ENCODE measurements at regions not wholly inside any gene's neighbourhood (a gene's known extent, or its start where the extent isn't known, plus 50 kb on each side); places are given as distances from the start of the nearest gene placed in this dataset.
A peak's percentile ranks its signal among the peaks of the same experiment; 100 is the strongest.

GRCh38 chr14:22131749-22132476, 457.1 kb downstream of the DAD1 start:
- Histone ChIP-seq H3K27me3 (ENCODE audit: control insufficient read depth, insufficient read depth, low read length) (no peaks in the 10 kb centered on the region), H3K4me3 (ENCODE audit: low read length) (no peak overlapping the region), H3K4me1 (ENCODE audit: control insufficient read depth, insufficient read depth, low read length) (no peaks in the 10 kb centered on the region), H3K9me3 (ENCODE audit: control insufficient read depth, insufficient read depth, low read length) (no peaks in the 10 kb centered on the region), H3K27ac (ENCODE audit: low read length) (no peak overlapping the region), H3K36me3 (ENCODE audit: control insufficient read depth, insufficient read depth, low read length) (no peaks in the 10 kb centered on the region)
- WGBS (ENCODE audit: insufficient coverage, insufficient read length) = no CpG with 5 or more reads among the region's 4 CpGs
- DNase-seq (ENCODE audit: low read depth, low spot score) = peak; percentile 35

GRCh38 chr14:22124073-22124613, 450.5 kb upstream of the OR4E1 start:
- 100% methylated on average over 3 of the region's 8 CpGs for WGBS (ENCODE audit: insufficient coverage, insufficient read length)
- Histone ChIP-seq H3K27me3 (ENCODE audit: control insufficient read depth, insufficient read depth, low read length) (no peaks in the 10 kb centered on the region), H3K9me3 (ENCODE audit: control insufficient read depth, insufficient read depth, low read length) (no peaks in the 10 kb centered on the region), H3K4me3 (ENCODE audit: low read length) (no peak overlapping the region), H3K36me3 (ENCODE audit: control insufficient read depth, insufficient read depth, low read length) (no peaks in the 10 kb centered on the region), H3K27ac (ENCODE audit: low read length) (no peak overlapping the region), H3K4me1 (ENCODE audit: control insufficient read depth, insufficient read depth, low read length) (no peaks in the 10 kb centered on the region)
- DNase-seq (ENCODE audit: low read depth, low spot score) = no peak

- H3K27me3 ChIP-seq (ENCODE audit: control insufficient read depth, insufficient read depth, low read length) = no peaks in the 10 kb centered on the region
- H3K4me3 ChIP-seq (ENCODE audit: low read length) = no peak overlapping the region
- no peaks in the 10 kb centered on the region for H3K9me3 ChIP-seq (ENCODE audit: control insufficient read depth, insufficient read depth, low read length)
- no peak for DNase-seq (ENCODE audit: low read depth, low spot score)
- H3K27ac ChIP-seq (ENCODE audit: low read length) = no peak overlapping the region
- no peaks in the 10 kb centered on the region for H3K4me1 ChIP-seq (ENCODE audit: control insufficient read depth, insufficient read depth, low read length)
- no CpG with 5 or more reads among the region's 3 CpGs for WGBS (ENCODE audit: insufficient coverage, insufficient read length)
- H3K36me3 ChIP-seq (ENCODE audit: control insufficient read depth, insufficient read depth, low read length) = no peaks in the 10 kb centered on the region
Measured at GRCh38 chr14:22122829-22123560, 449.4 kb upstream of the OR4E1 start.

- DNase-seq (ENCODE audit: low read depth, low spot score) = no peak
- Histone ChIP-seq H3K4me3 (ENCODE audit: low read length) (no peak overlapping the region), H3K27ac (ENCODE audit: low read length) (no peak overlapping the region), H3K4me1 (ENCODE audit: control insufficient read depth, insufficient read depth, low read length) (no peaks in the 10 kb centered on the region), H3K36me3 (ENCODE audit: control insufficient read depth, insufficient read depth, low read length) (no peaks in the 10 kb centered on the region), H3K27me3 (ENCODE audit: control insufficient read depth, insufficient read depth, low read length) (no peaks in the 10 kb centered on the region), H3K9me3 (ENCODE audit: control insufficient read depth, insufficient read depth, low read length) (no peaks in the 10 kb centered on the region)
- WGBS (ENCODE audit: insufficient coverage, insufficient read length) = 100% methylated on average over 1 of the region's 4 CpGs
Measured at GRCh38 chr14:22122227-22122818, 448.7 kb upstream of the OR4E1 start.

GRCh38 chr14:22118899-22119477, 445.4 kb upstream of the OR4E1 start:
- H3K27me3 ChIP-seq (ENCODE audit: control insufficient read depth, insufficient read depth, low read length) = no peaks in the 10 kb centered on the region
- H3K36me3 ChIP-seq (ENCODE audit: control insufficient read depth, insufficient read depth, low read length) = no peaks in the 10 kb centered on the region
- DNase-seq (ENCODE audit: low read depth, low spot score) = no peak
- no peaks in the 10 kb centered on the region for H3K9me3 ChIP-seq (ENCODE audit: control insufficient read depth, insufficient read depth, low read length)
- no peak overlapping the region for H3K27ac ChIP-seq (ENCODE audit: low read length)
- no CpG with 5 or more reads among the region's 3 CpGs for WGBS (ENCODE audit: insufficient coverage, insufficient read length)
- H3K4me1 ChIP-seq (ENCODE audit: control insufficient read depth, insufficient read depth, low read length) = no peaks in the 10 kb centered on the region
- no peak overlapping the region for H3K4me3 ChIP-seq (ENCODE audit: low read length)

GRCh38 chr14:22113401-22113800, 439.8 kb upstream of the OR4E1 start:
- no peaks in the 10 kb centered on the region for H3K4me1 ChIP-seq (ENCODE audit: control insufficient read depth, insufficient read depth, low read length)
- no peaks in the 10 kb centered on the region for H3K9me3 ChIP-seq (ENCODE audit: control insufficient read depth, insufficient read depth, low read length)
- no peak for DNase-seq (ENCODE audit: low read depth, low spot score)
- H3K4me3 ChIP-seq (ENCODE audit: low read length) = no peak overlapping the region
- H3K27me3 ChIP-seq (ENCODE audit: control insufficient read depth, insufficient read depth, low read length) = no peaks in the 10 kb centered on the region
- H3K36me3 ChIP-seq (ENCODE audit: control insufficient read depth, insufficient read depth, low read length) = no peaks in the 10 kb centered on the region
- WGBS (ENCODE audit: insufficient coverage, insufficient read length) = no CpG with 5 or more reads among the region's 13 CpGs
- H3K27ac ChIP-seq (ENCODE audit: low read length) = no peak overlapping the region

- Histone ChIP-seq H3K36me3 (ENCODE audit: control insufficient read depth, insufficient read depth, low read length) (no peaks in the 10 kb centered on the region), H3K4me3 (ENCODE audit: low read length) (no peak overlapping the region), H3K4me1 (ENCODE audit: control insufficient read depth, insufficient read depth, low read length) (no peaks in the 10 kb centered on the region), H3K9me3 (ENCODE audit: control insufficient read depth, insufficient read depth, low read length) (no peaks in the 10 kb centered on the region), H3K27me3 (ENCODE audit: control insufficient read depth, insufficient read depth, low read length) (no peaks in the 10 kb centered on the region), H3K27ac (ENCODE audit: low read length) (no peak overlapping the region)
- WGBS (ENCODE audit: insufficient coverage, insufficient read length) = no CpG with 5 or more reads among the region's 3 CpGs
- no peak for DNase-seq (ENCODE audit: low read depth, low spot score)
Measured at GRCh38 chr14:22112004-22112403, 438.4 kb upstream of the OR4E1 start.

- H3K4me3 ChIP-seq (ENCODE audit: low read length) = no peak overlapping the region
- H3K4me1 ChIP-seq (ENCODE audit: control insufficient read depth, insufficient read depth, low read length) = no peaks in the 10 kb centered on the region
- H3K9me3 ChIP-seq (ENCODE audit: control insufficient read depth, insufficient read depth, low read length) = no peaks in the 10 kb centered on the region
- no peak overlapping the region for H3K27ac ChIP-seq (ENCODE audit: low read length)
- no peaks in the 10 kb centered on the region for H3K27me3 ChIP-seq (ENCODE audit: control insufficient read depth, insufficient read depth, low read length)
- DNase-seq (ENCODE audit: low read depth, low spot score) = no peak
- H3K36me3 ChIP-seq (ENCODE audit: control insufficient read depth, insufficient read depth, low read length) = no peaks in the 10 kb centered on the region
Measured at GRCh38 chr14:22107753-22108152, 434.1 kb upstream of the OR4E1 start.

- Histone ChIP-seq H3K4me3 (ENCODE audit: low read length) (no peak overlapping the region), H3K27ac (ENCODE audit: low read length) (no peak overlapping the region), H3K36me3 (ENCODE audit: control insufficient read depth, insufficient read depth, low read length) (no peaks in the 10 kb centered on the region), H3K4me1 (ENCODE audit: control insufficient read depth, insufficient read depth, low read length) (no peaks in the 10 kb centered on the region), H3K27me3 (ENCODE audit: control insufficient read depth, insufficient read depth, low read length) (no peaks in the 10 kb centered on the region), H3K9me3 (ENCODE audit: control insufficient read depth, insufficient read depth, low read length) (no peaks in the 10 kb centered on the region)
- WGBS (ENCODE audit: insufficient coverage, insufficient read length) = no CpG with 5 or more reads among the region's 8 CpGs
- DNase-seq (ENCODE audit: low read depth, low spot score) = no peak
Measured at GRCh38 chr14:22106700-22107697, 433.4 kb upstream of the OR4E1 start.

Data from iPS DF 6.9 (cell line).